ENCODE measurements at regions not wholly inside any gene's neighbourhood (a gene's known extent, or its start where the extent isn't known, plus 50 kb on each side); places are given as distances from the start of the nearest gene placed in this dataset. TPM values are rescaled to one million over a fixed set of nuclear protein-coding genes. Genes with fewer than 3 reads are reported as not detected.

DNA sequence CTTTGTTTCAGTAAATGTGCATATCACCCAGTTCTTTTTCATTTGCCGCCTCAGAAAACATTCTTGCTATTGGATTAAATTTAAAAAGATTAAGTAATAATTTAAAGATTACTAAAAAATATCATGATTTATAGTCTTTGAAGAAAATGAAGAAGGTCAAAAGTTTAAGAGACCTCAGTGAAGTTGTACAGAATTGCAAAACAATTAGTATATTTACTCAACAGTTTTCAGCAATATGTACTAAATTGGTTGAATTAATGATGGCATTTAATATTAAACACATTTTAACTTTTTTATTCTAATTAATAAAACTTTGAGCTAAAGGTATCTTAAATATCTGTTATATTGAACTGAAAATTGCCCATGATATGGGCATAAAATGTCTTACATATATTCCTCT is 49.9 kb upstream of the KLF6 start:
- Mint-ChIP-seq H3K27me3 (ENCODE audit: unreplicated experiment) (no peaks in the 10 kb centered on the region), H3K4me1 (ENCODE audit: unreplicated experiment) (peaks cover 23% of the 10 kb centered on the region), H3K27ac (ENCODE audit: unreplicated experiment) (no peak overlapping the region), H3K9me3 (ENCODE audit: unreplicated experiment) (no peaks in the 10 kb centered on the region), H3K4me3 (ENCODE audit: unreplicated experiment) (no peak overlapping the region), H3K36me3 (ENCODE audit: unreplicated experiment) (no peaks in the 10 kb centered on the region)
- DNase-seq (ENCODE audit: extremely low spot score, unreplicated experiment): no peak
- TF ChIP-seq, protein P1, sequence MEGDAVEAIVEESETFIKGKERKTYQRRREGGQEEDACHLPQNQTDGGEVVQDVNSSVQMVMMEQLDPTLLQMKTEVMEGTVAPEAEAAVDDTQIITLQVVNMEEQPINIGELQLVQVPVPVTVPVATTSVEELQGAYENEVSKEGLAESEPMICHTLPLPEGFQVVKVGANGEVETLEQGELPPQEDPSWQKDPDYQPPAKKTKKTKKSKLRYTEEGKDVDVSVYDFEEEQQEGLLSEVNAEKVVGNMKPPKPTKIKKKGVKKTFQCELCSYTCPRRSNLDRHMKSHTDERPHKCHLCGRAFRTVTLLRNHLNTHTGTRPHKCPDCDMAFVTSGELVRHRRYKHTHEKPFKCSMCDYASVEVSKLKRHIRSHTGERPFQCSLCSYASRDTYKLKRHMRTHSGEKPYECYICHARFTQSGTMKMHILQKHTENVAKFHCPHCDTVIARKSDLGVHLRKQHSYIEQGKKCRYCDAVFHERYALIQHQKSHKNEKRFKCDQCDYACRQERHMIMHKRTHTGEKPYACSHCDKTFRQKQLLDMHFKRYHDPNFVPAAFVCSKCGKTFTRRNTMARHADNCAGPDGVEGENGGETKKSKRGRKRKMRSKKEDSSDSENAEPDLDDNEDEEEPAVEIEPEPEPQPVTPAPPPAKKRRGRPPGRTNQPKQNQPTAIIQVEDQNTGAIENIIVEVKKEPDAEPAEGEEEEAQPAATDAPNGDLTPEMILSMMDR (IDR thresholded peaks at IDR 0.05): no peak

Small RNA genes in the stretch of these regions (microRNA-seq; reads per million reads assigned to microRNA genes)
- gene MIR6078 (ENCODE audit: unreplicated experiment): not detected

Data from osteocyte (in vitro differentiated cells).